H9 (cell line): ENCODE measurements at regions not wholly inside any gene's neighbourhood (a gene's known extent, or its start where the extent isn't known, plus 50 kb on each side); places are given as distances from the start of the nearest gene placed in this dataset.

ENCODE experiments used
- DNase-seq: peaks from one replicate; pipeline ENCODE4 v3.0.0-alpha.2; 2017
- H2AFZ ChIP-seq: one replicate; pipeline ENCODE4 v1.6.1; 2013; ENCODE audit warnings: mild to moderate bottlenecking, low read length, control low read depth, moderate library complexity
- H2AK5ac ChIP-seq: 2 replicates; pipeline ENCODE4 v1.6.1; 2013; ENCODE audit warnings: low read length, control low read depth, mixed read lengths; ENCODE audit not compliant: insufficient read length
- H2BK120ac ChIP-seq: one replicate; pipeline ENCODE4 v1.6.1; 2013; ENCODE audit warnings: low read depth, mild to moderate bottlenecking, low read length, control low read depth, inconsistent platforms; ENCODE audit not compliant: poor library complexity, severe bottlenecking
- H2BK12ac ChIP-seq: 2 replicates; pipeline ENCODE4 v1.6.1; 2013; ENCODE audit warnings: low read length, control low read depth, mixed read lengths, low read depth; ENCODE audit not compliant: insufficient read length
- H2BK15ac ChIP-seq: 2 replicates; pipeline ENCODE4 v1.6.1; 2013; ENCODE audit warnings: low read depth, low read length, control low read depth
- H2BK20ac ChIP-seq: one replicate; pipeline ENCODE4 v1.6.1; 2013; ENCODE audit warnings: low read depth, mild to moderate bottlenecking, low read length, control low read depth, inconsistent platforms; ENCODE audit not compliant: poor library complexity, severe bottlenecking
- H2BK5ac ChIP-seq: 2 replicates; pipeline ENCODE4 v1.6.1; 2013; ENCODE audit warnings: low read length, control low read depth, mixed read lengths; ENCODE audit not compliant: insufficient read length
- H3K14ac ChIP-seq: 2 replicates; pipeline ENCODE4 v1.6.1; 2013; ENCODE audit warnings: low read length, control low read depth; ENCODE audit not compliant: insufficient read depth
- H3K18ac ChIP-seq: 2 replicates; pipeline ENCODE4 v1.6.1; 2013; ENCODE audit warnings: low read depth, mild to moderate bottlenecking, mixed read lengths, low read length, control low read depth; ENCODE audit not compliant: insufficient read length
- H3K23ac ChIP-seq: 2 replicates; pipeline ENCODE4 v1.6.1; 2013; ENCODE audit warnings: low read length, control low read depth, mixed read lengths, low read depth; ENCODE audit not compliant: insufficient read length
- H3K23me2 ChIP-seq: 2 replicates; pipeline ENCODE4 v1.6.1; 2013; ENCODE audit warnings: low read depth, mild to moderate bottlenecking, mixed read lengths, low read length, control low read depth; ENCODE audit not compliant: insufficient read length, poor library complexity, severe bottlenecking
- H3K27ac ChIP-seq: 2 replicates; pipeline ENCODE4 v1.5.1; 2013; ENCODE audit warnings: low read length, control low read depth, mixed read lengths, low read depth; ENCODE audit not compliant: insufficient read length
- H3K27me3 ChIP-seq: 2 replicates; pipeline ENCODE4 v1.6.1; 2013; ENCODE audit warnings: low read length, control low read depth, inconsistent platforms; ENCODE audit not compliant: insufficient read depth
- H3K4ac ChIP-seq: 2 replicates; pipeline ENCODE4 v1.6.1; 2013; ENCODE audit warnings: low read depth, mild to moderate bottlenecking, control low read depth, inconsistent platforms, low read length, moderate library complexity
- H3K4me1 ChIP-seq: 2 replicates; pipeline ENCODE4 v1.6.1; 2013; ENCODE audit warnings: low read length, control low read depth, inconsistent platforms; ENCODE audit not compliant: insufficient read depth
- H3K4me2 ChIP-seq: 2 replicates; pipeline ENCODE4 v1.6.1; 2013; ENCODE audit warnings: low read length, control low read depth, mixed read lengths; ENCODE audit not compliant: insufficient read length, insufficient read depth
- H3K56ac ChIP-seq: 2 replicates; pipeline ENCODE4 v1.6.1; 2013; ENCODE audit warnings: low read depth, mild to moderate bottlenecking, mixed read lengths, low read length, control low read depth; ENCODE audit not compliant: insufficient read length
- H3K79me1 ChIP-seq: 2 replicates; pipeline ENCODE4 v1.6.1; 2013; ENCODE audit warnings: low read depth, mild to moderate bottlenecking, moderate library complexity, low read length, control low read depth, inconsistent platforms; ENCODE audit not compliant: insufficient read depth, poor library complexity, severe bottlenecking
- H3K79me2 ChIP-seq: 2 replicates; pipeline ENCODE4 v1.6.1; 2013; ENCODE audit warnings: low read length, control low read depth, inconsistent platforms; ENCODE audit not compliant: insufficient read depth
- H3K9ac ChIP-seq: 2 replicates; pipeline ENCODE4 v1.6.1; 2013; ENCODE audit warnings: low read length, control low read depth, mixed read lengths; ENCODE audit not compliant: insufficient read length; ENCODE audit errors: extremely low read depth
- H3K9me3 ChIP-seq: one replicate; pipeline ENCODE4 v1.6.1; 2013; ENCODE audit warnings: low read depth, low read length, inconsistent platforms; ENCODE audit not compliant: control insufficient read depth
- H3T11ph ChIP-seq: one replicate; pipeline ENCODE4 v1.6.1; 2013; ENCODE audit warnings: mild to moderate bottlenecking, low read length, control low read depth, inconsistent platforms
- H4K20me1 ChIP-seq: one replicate; pipeline ENCODE4 v1.6.1; 2013; ENCODE audit not compliant: control insufficient read depth, insufficient read length, insufficient read depth
- H4K5ac ChIP-seq: 2 replicates; pipeline ENCODE4 v1.6.1; 2013; ENCODE audit warnings: low read depth, mild to moderate bottlenecking, mixed read lengths, low read length, control low read depth; ENCODE audit not compliant: insufficient read length
- H4K8ac ChIP-seq: replicated peaks from 2 replicates; pipeline ENCODE4 v1.6.1; 2013; ENCODE audit warnings: low read length, control low read depth, mixed read lengths, low read depth; ENCODE audit not compliant: insufficient read length
- H4K91ac ChIP-seq: 2 replicates; pipeline ENCODE4 v1.6.1; 2013; ENCODE audit warnings: low read depth, mild to moderate bottlenecking, moderate library complexity, mixed read lengths, low read length, control low read depth; ENCODE audit not compliant: insufficient read length
- H3K27ac Mint-ChIP-seq, 3 experiments: 2 replicates in 2 of 3; 3 replicates in 1 of 3; pipeline ENCODE4 v1.8.0; 2020 to 2021; ENCODE audit warnings: mixed read lengths in 3 of 3, mild to moderate bottlenecking in 1 of 3, moderate library complexity in 1 of 3
- H3K27me3 Mint-ChIP-seq: 2 replicates; pipeline ENCODE4 v1.8.0; 2021; ENCODE audit warnings: low read depth, mild to moderate bottlenecking, moderate library complexity, mixed read lengths
- H3K36me3 Mint-ChIP-seq, 3 experiments: 2 replicates in 2 of 3; 3 replicates in 1 of 3; pipeline ENCODE4 v1.8.0; 2020 to 2021; ENCODE audit warnings: low read depth in 3 of 3, mixed read lengths in 3 of 3; ENCODE audit not compliant: insufficient read depth in 1 of 3
- H3K4me1 Mint-ChIP-seq, 2 experiments: 2 replicates each; pipeline ENCODE4 v1.8.0; 2020; ENCODE audit warnings: mixed read lengths in 2 of 2
- H3K4me3 Mint-ChIP-seq, 2 experiments: 2 replicates in 1 of 2; 3 replicates in 1 of 2; pipeline ENCODE4 v1.8.0; 2020 to 2021; ENCODE audit warnings: mild to moderate bottlenecking in 2 of 2, mixed read lengths in 2 of 2, moderate library complexity in 1 of 2
- H3K9me3 Mint-ChIP-seq, 2 experiments: 2 replicates in 1 of 2; 3 replicates in 1 of 2; pipeline ENCODE4 v1.8.0; 2020; ENCODE audit warnings: mild to moderate bottlenecking in 2 of 2, mixed read lengths in 2 of 2, moderate library complexity in 1 of 2
- CTCF ChIP-seq: fragments of 200-600 bp; sonication (generic); conservative IDR thresholded peaks from 3 replicates; pipeline ENCODE4 v1.8.0; 2021; ENCODE audit warnings: antibody characterized with exemption, mild to moderate bottlenecking
- WGBS: extraction: QIAGEN DNeasy Blood & Tissue Kit; methylation state at CpG from one replicate; pipeline ENCODE4 v1.1.7; 2013; ENCODE audit warnings: missing lambda C conversion rate, low lambda C conversion rate, mixed read lengths; ENCODE audit not compliant: insufficient read length; ENCODE audit errors: extremely low coverage; 5-methylcytosine and 5-hydroxymethylcytosine counted together

GRCh38 chr3:106070187-106070586 is 201.4 kb upstream of the CBLB start:
- Histone ChIP-seq H3K27me3 (no peaks in the 10 kb centered on the region), H2BK12ac (no peak overlapping the region), H2AFZ (no peak overlapping the region), H3K4ac (no peak overlapping the region), H3K4me1 (no peaks in the 10 kb centered on the region), H3K4me2 (no peak overlapping the region), H4K8ac (no peak overlapping the region), H3K79me2 (no peaks in the 10 kb centered on the region), H3K14ac (no peak overlapping the region), H4K91ac (no peak overlapping the region), H3K27ac (no peak overlapping the region), H3K9me3 (peaks cover 5% of the 10 kb centered on the region), H3K23ac (no peak overlapping the region), H4K20me1 (no peaks in the 10 kb centered on the region), H3K56ac (no peak overlapping the region), H3K9ac (no peak overlapping the region), H4K5ac (no peak overlapping the region), H2BK120ac (no peak overlapping the region), H3K79me1 (no peaks in the 10 kb centered on the region), H2BK20ac (no peak overlapping the region), H3T11ph (no peak overlapping the region), H3K18ac (no peak overlapping the region), H2BK15ac (no peak overlapping the region), H2BK5ac (no peak overlapping the region), H2AK5ac (no peak overlapping the region), H3K23me2 (no peaks in the 10 kb centered on the region)
- Mint-ChIP-seq H3K4me3 (no peak overlapping the region), H3K27ac (no peak overlapping the region), H3K9me3 (peaks cover 5 to 10% of the 10 kb centered on the region in 2 experiments; a peak in 4 of 5 replicates), H3K27me3 (no peaks in the 10 kb centered on the region; the same call in 1 of the 2 replicates), H3K4me1 (peaks cover 4% of the 10 kb centered on the region in 2 experiments; a peak in 3 of 4 replicates), H3K36me3 (peaks cover 3 to 8% (median 4%) of the 10 kb centered on the region in 3 experiments; a peak in 6 of 7 replicates)
- no peak for DNase-seq
- TF ChIP-seq CTCF = no peak
- WGBS = no CpG with 5 or more reads among the region's 3 CpGs
